ENCODE measurements at regions not wholly inside any gene's neighbourhood (a gene's known extent, or its start where the extent isn't known, plus 50 kb on each side); places are given as distances from the start of the nearest gene placed in this dataset.
A peak's percentile ranks its signal among the peaks of the same experiment; 100 is the strongest.
"Not testable (repeated sequence)": the region's sequence is repeated elsewhere in the genome, so short reads cannot be mapped to it uniquely, and the experiment has no call there.

GRCh38 chr5:135145985-135146384 lies 112.0 kb upstream of the PITX1 start:
- Histone ChIP-seq H3K9ac (ENCODE audit: low read length in 2 of 2) (no peak overlapping the region), H3K27ac (ENCODE audit: low read length) (no peak overlapping the region), H3K36me3 (ENCODE audit: control insufficient read depth in 2 of 2, insufficient read depth in 2 of 2, low read length in 2 of 2) (no peaks in the 10 kb centered on the region), H3K4me3 (ENCODE audit: low read length in 2 of 2) (no peak overlapping the region), H3K9me3 (ENCODE audit: control insufficient read depth in 2 of 2, low read length in 2 of 2) (no peaks in the 10 kb centered on the region), H3K4me1 (ENCODE audit: control insufficient read depth, insufficient read depth, low read length) (no peaks in the 10 kb centered on the region), H3K27me3 (ENCODE audit: control insufficient read depth in 1 of 2, insufficient read depth in 2 of 2, low read length in 2 of 2) (no peaks in the 10 kb centered on the region)

GRCh38 chr5:135143682-135144081 lies 109.7 kb upstream of the PITX1 start:
- H3K4me3 ChIP-seq (ENCODE audit: low read length in 2 of 2); H3K36me3 ChIP-seq (ENCODE audit: control insufficient read depth in 2 of 2, insufficient read depth in 2 of 2, low read length in 2 of 2); H3K27me3 ChIP-seq (ENCODE audit: control insufficient read depth in 1 of 2, insufficient read depth in 2 of 2, low read length in 2 of 2); H3K9me3 ChIP-seq (ENCODE audit: control insufficient read depth in 2 of 2, low read length in 2 of 2); H3K9ac ChIP-seq (ENCODE audit: low read length in 2 of 2); H3K27ac ChIP-seq (ENCODE audit: low read length): not testable (repeated sequence)
- peaks cover 13% of the 10 kb centered on the region for H3K4me1 ChIP-seq (ENCODE audit: control insufficient read depth, insufficient read depth, low read length)

GRCh38 chr5:135141303-135142268 lies 107.6 kb upstream of the PITX1 start:
- H3K4me1 ChIP-seq (ENCODE audit: control insufficient read depth, insufficient read depth, low read length), result peaks cover 20% of the 10 kb centered on the region
- H3K36me3 ChIP-seq (ENCODE audit: control insufficient read depth in 2 of 2, insufficient read depth in 2 of 2, low read length in 2 of 2), result no peaks in the 10 kb centered on the region
- no peaks in the 10 kb centered on the region for H3K9me3 ChIP-seq (ENCODE audit: control insufficient read depth in 2 of 2, low read length in 2 of 2)
- H3K27me3 ChIP-seq (ENCODE audit: control insufficient read depth in 1 of 2, insufficient read depth in 2 of 2, low read length in 2 of 2), result no peaks in the 10 kb centered on the region
- no peak overlapping the region for H3K9ac ChIP-seq (ENCODE audit: low read length in 2 of 2)
- H3K27ac ChIP-seq (ENCODE audit: low read length), result no peak overlapping the region
- no peak overlapping the region for H3K4me3 ChIP-seq (ENCODE audit: low read length in 2 of 2)

GRCh38 chr5:135140446-135141204 lies 106.6 kb upstream of the PITX1 start:
- no peak overlapping the region for H3K4me3 ChIP-seq (ENCODE audit: low read length in 2 of 2)
- H3K4me1 ChIP-seq (ENCODE audit: control insufficient read depth, insufficient read depth, low read length), result peaks cover 20% of the 10 kb centered on the region
- H3K9me3 ChIP-seq (ENCODE audit: control insufficient read depth in 2 of 2, low read length in 2 of 2), result no peaks in the 10 kb centered on the region
- H3K27ac ChIP-seq (ENCODE audit: low read length), result no peak overlapping the region
- no peaks in the 10 kb centered on the region for H3K36me3 ChIP-seq (ENCODE audit: control insufficient read depth in 2 of 2, insufficient read depth in 2 of 2, low read length in 2 of 2)
- H3K27me3 ChIP-seq (ENCODE audit: control insufficient read depth in 1 of 2, insufficient read depth in 2 of 2, low read length in 2 of 2), result no peaks in the 10 kb centered on the region
- no peak overlapping the region for H3K9ac ChIP-seq (ENCODE audit: low read length in 2 of 2)

- H3K27ac ChIP-seq (ENCODE audit: low read length), result no peak overlapping the region
- H3K9ac ChIP-seq (ENCODE audit: low read length in 2 of 2), result no peak overlapping the region
- H3K4me3 ChIP-seq (ENCODE audit: low read length in 2 of 2), result peak overlapping the region in 1 of 2 donors; percentile 8
- no peaks in the 10 kb centered on the region for H3K9me3 ChIP-seq (ENCODE audit: control insufficient read depth in 2 of 2, low read length in 2 of 2)
- H3K4me1 ChIP-seq (ENCODE audit: control insufficient read depth, insufficient read depth, low read length), result peaks cover 20% of the 10 kb centered on the region
- no peaks in the 10 kb centered on the region for H3K36me3 ChIP-seq (ENCODE audit: control insufficient read depth in 2 of 2, insufficient read depth in 2 of 2, low read length in 2 of 2)
- H3K27me3 ChIP-seq (ENCODE audit: control insufficient read depth in 1 of 2, insufficient read depth in 2 of 2, low read length in 2 of 2), result peaks cover 0 to 2% of the 10 kb centered on the region in 2 donors
These were observed 105.5 kb upstream of the PITX1 start for GRCh38 chr5:135139381-135140134.

- peaks cover 0 to 2% of the 10 kb centered on the region in 2 donors for H3K27me3 ChIP-seq (ENCODE audit: control insufficient read depth in 1 of 2, insufficient read depth in 2 of 2, low read length in 2 of 2)
- H3K4me3 ChIP-seq (ENCODE audit: low read length in 2 of 2), result no peak overlapping the region
- H3K36me3 ChIP-seq (ENCODE audit: control insufficient read depth in 2 of 2, insufficient read depth in 2 of 2, low read length in 2 of 2), result no peaks in the 10 kb centered on the region
- H3K9ac ChIP-seq (ENCODE audit: low read length in 2 of 2), result no peak overlapping the region
- H3K4me1 ChIP-seq (ENCODE audit: control insufficient read depth, insufficient read depth, low read length), result peaks cover 20% of the 10 kb centered on the region
- H3K9me3 ChIP-seq (ENCODE audit: control insufficient read depth in 2 of 2, low read length in 2 of 2), result no peaks in the 10 kb centered on the region
- H3K27ac ChIP-seq (ENCODE audit: low read length), result no peak overlapping the region
These were observed 104.3 kb upstream of the PITX1 start for GRCh38 chr5:135138116-135138850.

GRCh38 chr5:135137146-135137915 lies 103.3 kb upstream of the PITX1 start:
- Histone ChIP-seq H3K4me1 (ENCODE audit: control insufficient read depth, insufficient read depth, low read length) (peaks cover 20% of the 10 kb centered on the region), H3K4me3 (ENCODE audit: low read length in 2 of 2) (no peak overlapping the region), H3K27ac (ENCODE audit: low read length) (no peak overlapping the region), H3K27me3 (ENCODE audit: control insufficient read depth in 1 of 2, insufficient read depth in 2 of 2, low read length in 2 of 2) (peaks cover 0 to 2% of the 10 kb centered on the region in 2 donors), H3K9ac (ENCODE audit: low read length in 2 of 2) (no peak overlapping the region), H3K9me3 (ENCODE audit: control insufficient read depth in 2 of 2, low read length in 2 of 2) (no peaks in the 10 kb centered on the region), H3K36me3 (ENCODE audit: control insufficient read depth in 2 of 2, insufficient read depth in 2 of 2, low read length in 2 of 2) (no peaks in the 10 kb centered on the region)

- Histone ChIP-seq H3K27ac (ENCODE audit: low read length) (no peak overlapping the region), H3K4me1 (ENCODE audit: control insufficient read depth, insufficient read depth, low read length) (peaks cover 20% of the 10 kb centered on the region), H3K9ac (ENCODE audit: low read length in 2 of 2) (no peak overlapping the region)
These were observed 102.5 kb upstream of the PITX1 start for GRCh38 chr5:135136546-135136945.

GRCh38 chr5:135135530-135136226 lies 101.7 kb upstream of the PITX1 start:
- Histone ChIP-seq H3K27me3 (ENCODE audit: control insufficient read depth in 1 of 2, insufficient read depth in 2 of 2, low read length in 2 of 2) (peaks cover 0 to 2% of the 10 kb centered on the region in 2 donors), H3K4me1 (ENCODE audit: control insufficient read depth, insufficient read depth, low read length) (peaks cover 18% of the 10 kb centered on the region), H3K9me3 (ENCODE audit: control insufficient read depth in 2 of 2, low read length in 2 of 2) (no peaks in the 10 kb centered on the region), H3K9ac (ENCODE audit: low read length in 2 of 2) (no peak overlapping the region), H3K36me3 (ENCODE audit: control insufficient read depth in 2 of 2, insufficient read depth in 2 of 2, low read length in 2 of 2) (no peaks in the 10 kb centered on the region), H3K4me3 (ENCODE audit: low read length in 2 of 2) (no peak overlapping the region), H3K27ac (ENCODE audit: low read length) (no peak overlapping the region)

More at GRCh38 chr5:135136546-135136945, 102.5 kb upstream of the PITX1 start:
- peaks cover 0 to 2% of the 10 kb centered on the region in 2 donors for H3K27me3 ChIP-seq (ENCODE audit: control insufficient read depth in 1 of 2, insufficient read depth in 2 of 2, low read length in 2 of 2)
- no peak overlapping the region for H3K4me3 ChIP-seq (ENCODE audit: low read length in 2 of 2)
- no peaks in the 10 kb centered on the region for H3K36me3 ChIP-seq (ENCODE audit: control insufficient read depth in 2 of 2, insufficient read depth in 2 of 2, low read length in 2 of 2)
- no peaks in the 10 kb centered on the region for H3K9me3 ChIP-seq (ENCODE audit: control insufficient read depth in 2 of 2, low read length in 2 of 2)
